CD4-positive, CD25-positive, alpha-beta regulatory T cell (primary cell): ENCODE measurements at regions not wholly inside any gene's neighbourhood (a gene's known extent, or its start where the extent isn't known, plus 50 kb on each side); places are given as distances from the start of the nearest gene placed in this dataset.

ENCODE experiments used
- ATAC-seq, 2 donors: fragments of 150-1000 bp; cut with Tn5 transposase; one replicate each; pipeline ENCODE4 v1.10.0; 2021; ENCODE audit warnings: low read depth in 2 of 2, moderate number of reproducible peaks in 2 of 2, moderate library complexity in 1 of 2
- DNase-seq, 3 donors: peaks; one replicate each; pipeline versions ENCODE4 v3.0.0 to v3.0.0-alpha.2; 2012 to 2022; ENCODE audit warnings: mixed read lengths in 1 of 3
- H3K27ac ChIP-seq: one replicate; pipeline ENCODE4 v1.7.0; 2013; ENCODE audit warnings: mild to moderate bottlenecking, low read length; ENCODE audit not compliant: insufficient read depth, poor library complexity, severe bottlenecking
- H3K27me3 ChIP-seq: one replicate; pipeline ENCODE4 v1.7.0; 2013; ENCODE audit warnings: low read length; ENCODE audit not compliant: control insufficient read depth, insufficient read depth
- H3K36me3 ChIP-seq: one replicate; pipeline ENCODE4 v1.7.0; 2013; ENCODE audit warnings: mild to moderate bottlenecking, low read length, moderate library complexity; ENCODE audit not compliant: control insufficient read depth, insufficient read depth
- H3K4me1 ChIP-seq: 2 replicates; pipeline ENCODE4 v1.7.0; 2013; ENCODE audit warnings: mild to moderate bottlenecking, low read length; ENCODE audit not compliant: insufficient read depth, control insufficient read depth, poor library complexity, severe bottlenecking
- H3K4me3 ChIP-seq: one replicate; pipeline ENCODE4 v1.7.0; 2013; ENCODE audit warnings: low read depth, mild to moderate bottlenecking, low read length, moderate library complexity
- H3K9me3 ChIP-seq, 2 experiments: 1 replicate in 1 of 2; 2 replicates in 1 of 2; pipeline ENCODE4 v1.7.0; 2013; ENCODE audit warnings: low read length in 2 of 2, mild to moderate bottlenecking in 1 of 2, moderate library complexity in 1 of 2; ENCODE audit not compliant: control insufficient read depth in 2 of 2
- H3K27ac Mint-ChIP-seq, 3 donors: one replicate each; pipeline ENCODE4 v1.8.0; 2020 to 2022; ENCODE audit warnings: mild to moderate bottlenecking in 3 of 3, mixed read lengths in 3 of 3, moderate library complexity in 2 of 3
- H3K27me3 Mint-ChIP-seq: one replicate; pipeline ENCODE4 v1.8.0; 2022; ENCODE audit warnings: mild to moderate bottlenecking, mixed read lengths
- H3K36me3 Mint-ChIP-seq: one replicate; pipeline ENCODE4 v1.8.0; 2020; ENCODE audit warnings: mixed read lengths
- H3K4me1 Mint-ChIP-seq, 4 donors: one replicate each; pipeline ENCODE4 v1.8.0; 2020 to 2022; ENCODE audit warnings: mixed read lengths in 4 of 4, mild to moderate bottlenecking in 1 of 4
- H3K4me3 Mint-ChIP-seq, 4 donors: one replicate each; pipeline ENCODE4 v1.8.0; 2020 to 2022; ENCODE audit warnings: mild to moderate bottlenecking in 4 of 4, mixed read lengths in 4 of 4, moderate library complexity in 3 of 4
- H3K9me3 Mint-ChIP-seq, 7 donors: one replicate each; pipeline ENCODE4 v1.8.0; 2020 to 2022; ENCODE audit warnings: mixed read lengths in 7 of 7, mild to moderate bottlenecking in 3 of 7, moderate library complexity in 2 of 7

GRCh38 chr5:26012078-26012477 lies 1026.3 kb downstream of the CDH9 start:
- Mint-ChIP-seq H3K36me3 (no peaks in the 10 kb centered on the region), H3K4me3 (no peak overlapping the region), H3K4me1 (no peaks in the 10 kb centered on the region), H3K27ac (no peak overlapping the region), H3K9me3 (peaks cover 1 to 37% (median 6%) of the 10 kb centered on the region in 7 donors), H3K27me3 (no peaks in the 10 kb centered on the region)
- DNase-seq: no peak
- Histone ChIP-seq H3K27me3 (no peaks in the 10 kb centered on the region), H3K9me3 (peaks cover 4 to 13% of the 10 kb centered on the region in 2 experiments), H3K27ac (no peak overlapping the region), H3K4me1 (no peaks in the 10 kb centered on the region), H3K4me3 (no peak overlapping the region), H3K36me3 (no peaks in the 10 kb centered on the region)
- no peak for ATAC-seq

GRCh38 chr5:26009742-26010141 lies 1028.6 kb downstream of the CDH9 start:
- H3K9me3 Mint-ChIP-seq: peaks cover 1 to 25% (median 7%) of the 10 kb centered on the region in 7 donors
- H3K9me3 ChIP-seq: peaks cover 0 to 4% of the 10 kb centered on the region in 2 experiments

GRCh38 chr5:26003966-26004365 lies 1034.4 kb downstream of the CDH9 start:
- Histone ChIP-seq H3K27ac (no peak overlapping the region), H3K9me3 (no peaks in the 10 kb centered on the region), H3K4me1 (no peaks in the 10 kb centered on the region), H3K4me3 (no peak overlapping the region), H3K27me3 (no peaks in the 10 kb centered on the region), H3K36me3 (no peaks in the 10 kb centered on the region)
- Mint-ChIP-seq H3K27me3 (no peaks in the 10 kb centered on the region), H3K9me3 (peaks cover 0 to 24% (median 9%) of the 10 kb centered on the region in 7 donors), H3K4me1 (no peaks in the 10 kb centered on the region), H3K36me3 (no peaks in the 10 kb centered on the region), H3K4me3 (no peak overlapping the region), H3K27ac (no peak overlapping the region)
- no peak for DNase-seq
- no peak for ATAC-seq

More at GRCh38 chr5:26009742-26010141, 1028.6 kb downstream of the CDH9 start:
- no peak overlapping the region for H3K27ac ChIP-seq
- no peak for DNase-seq
- no peak for ATAC-seq
- no peaks in the 10 kb centered on the region for H3K4me1 ChIP-seq
- no peak overlapping the region for H3K27ac Mint-ChIP-seq
- H3K4me3 Mint-ChIP-seq: no peak overlapping the region
- no peaks in the 10 kb centered on the region for H3K36me3 ChIP-seq
- no peaks in the 10 kb centered on the region for H3K27me3 ChIP-seq
- no peak overlapping the region for H3K4me3 ChIP-seq
- H3K36me3 Mint-ChIP-seq: no peaks in the 10 kb centered on the region
- no peaks in the 10 kb centered on the region for H3K4me1 Mint-ChIP-seq
- no peaks in the 10 kb centered on the region for H3K27me3 Mint-ChIP-seq

- no peaks in the 10 kb centered on the region for H3K36me3 Mint-ChIP-seq
- no peak for ATAC-seq
Measured at GRCh38 chr5:25995209-25995608, 1043.2 kb downstream of the CDH9 start.

GRCh38 chr5:25993701-25994100 lies 1044.7 kb downstream of the CDH9 start:
- DNase-seq: no peak
- Histone ChIP-seq H3K36me3 (no peaks in the 10 kb centered on the region), H3K4me3 (no peak overlapping the region), H3K27ac (no peak overlapping the region), H3K27me3 (no peaks in the 10 kb centered on the region), H3K4me1 (no peaks in the 10 kb centered on the region), H3K9me3 (peaks cover 0 to 6% of the 10 kb centered on the region in 2 experiments)
- Mint-ChIP-seq H3K9me3 (peaks cover 0 to 11% (median 8%) of the 10 kb centered on the region in 7 donors), H3K36me3 (no peaks in the 10 kb centered on the region), H3K27me3 (no peaks in the 10 kb centered on the region), H3K4me1 (no peaks in the 10 kb centered on the region), H3K4me3 (no peak overlapping the region), H3K27ac (no peak overlapping the region)
- no peak for ATAC-seq

More at GRCh38 chr5:25995209-25995608, 1043.2 kb downstream of the CDH9 start:
- H3K9me3 Mint-ChIP-seq: peaks cover 0 to 9% (median 5%) of the 10 kb centered on the region in 7 donors
- DNase-seq: no peak
- no peak overlapping the region for H3K4me3 Mint-ChIP-seq
- no peaks in the 10 kb centered on the region for H3K27me3 Mint-ChIP-seq
- H3K27me3 ChIP-seq: no peaks in the 10 kb centered on the region
- H3K4me1 Mint-ChIP-seq: no peaks in the 10 kb centered on the region
- no peak overlapping the region for H3K4me3 ChIP-seq
- H3K9me3 ChIP-seq: peaks cover 0 to 6% of the 10 kb centered on the region in 2 experiments
- no peaks in the 10 kb centered on the region for H3K4me1 ChIP-seq
- no peak overlapping the region for H3K27ac ChIP-seq
- H3K27ac Mint-ChIP-seq: no peak overlapping the region
- no peaks in the 10 kb centered on the region for H3K36me3 ChIP-seq

GRCh38 chr5:25991639-25992038 lies 1046.7 kb downstream of the CDH9 start:
- Mint-ChIP-seq H3K9me3 (peaks cover 0 to 11% (median 8%) of the 10 kb centered on the region in 7 donors), H3K27me3 (no peaks in the 10 kb centered on the region), H3K4me1 (no peaks in the 10 kb centered on the region), H3K36me3 (no peaks in the 10 kb centered on the region), H3K27ac (no peak overlapping the region), H3K4me3 (no peak overlapping the region)
- Histone ChIP-seq H3K27me3 (no peaks in the 10 kb centered on the region), H3K27ac (no peak overlapping the region), H3K4me1 (no peaks in the 10 kb centered on the region), H3K36me3 (no peaks in the 10 kb centered on the region), H3K9me3 (peaks cover 2 to 6% of the 10 kb centered on the region in 2 experiments), H3K4me3 (no peak overlapping the region)
- ATAC-seq (no peak), DNase-seq (no peak)

GRCh38 chr5:25990771-25991170 lies 1047.6 kb downstream of the CDH9 start:
- Histone ChIP-seq H3K4me1 (no peaks in the 10 kb centered on the region), H3K4me3 (no peak overlapping the region), H3K36me3 (no peaks in the 10 kb centered on the region), H3K9me3 (peaks cover 2 to 6% of the 10 kb centered on the region in 2 experiments), H3K27ac (no peak overlapping the region), H3K27me3 (no peaks in the 10 kb centered on the region)
- Mint-ChIP-seq H3K27me3 (no peaks in the 10 kb centered on the region), H3K36me3 (no peaks in the 10 kb centered on the region), H3K4me3 (no peak overlapping the region), H3K9me3 (peaks cover 0 to 11% (median 5%) of the 10 kb centered on the region in 7 donors), H3K4me1 (no peaks in the 10 kb centered on the region), H3K27ac (no peak overlapping the region)
- DNase-seq: no peak
- ATAC-seq: no peak

- Mint-ChIP-seq H3K9me3 (peaks cover 0 to 35% (median 3%) of the 10 kb centered on the region in 7 donors), H3K27me3 (no peaks in the 10 kb centered on the region), H3K4me3 (no peak overlapping the region), H3K4me1 (no peaks in the 10 kb centered on the region), H3K36me3 (no peaks in the 10 kb centered on the region), H3K27ac (no peak overlapping the region)
- Histone ChIP-seq H3K27ac (no peak overlapping the region), H3K4me3 (no peak overlapping the region), H3K4me1 (no peaks in the 10 kb centered on the region), H3K9me3 (peaks cover 0 to under 1% of the 10 kb centered on the region in 2 experiments), H3K36me3 (no peaks in the 10 kb centered on the region), H3K27me3 (no peaks in the 10 kb centered on the region)
- ATAC-seq (no peak), DNase-seq (no peak)
Measured at GRCh38 chr5:25979086-25979485, 1059.3 kb downstream of the CDH9 start.
